GM18502 (cell line): ENCODE measurements at regions not wholly inside any gene's neighbourhood (a gene's known extent, or its start where the extent isn't known, plus 50 kb on each side); places are given as distances from the start of the nearest gene placed in this dataset.

Experiments
- ATAC-seq: cut with Tn5 transposase; IDR thresholded peaks from one replicate; pipeline ENCODE4 v1.9.1; 2021; ENCODE audit warnings: mild to moderate bottlenecking; ENCODE audit not compliant: unreplicated experiment, poor library complexity

DNA sequence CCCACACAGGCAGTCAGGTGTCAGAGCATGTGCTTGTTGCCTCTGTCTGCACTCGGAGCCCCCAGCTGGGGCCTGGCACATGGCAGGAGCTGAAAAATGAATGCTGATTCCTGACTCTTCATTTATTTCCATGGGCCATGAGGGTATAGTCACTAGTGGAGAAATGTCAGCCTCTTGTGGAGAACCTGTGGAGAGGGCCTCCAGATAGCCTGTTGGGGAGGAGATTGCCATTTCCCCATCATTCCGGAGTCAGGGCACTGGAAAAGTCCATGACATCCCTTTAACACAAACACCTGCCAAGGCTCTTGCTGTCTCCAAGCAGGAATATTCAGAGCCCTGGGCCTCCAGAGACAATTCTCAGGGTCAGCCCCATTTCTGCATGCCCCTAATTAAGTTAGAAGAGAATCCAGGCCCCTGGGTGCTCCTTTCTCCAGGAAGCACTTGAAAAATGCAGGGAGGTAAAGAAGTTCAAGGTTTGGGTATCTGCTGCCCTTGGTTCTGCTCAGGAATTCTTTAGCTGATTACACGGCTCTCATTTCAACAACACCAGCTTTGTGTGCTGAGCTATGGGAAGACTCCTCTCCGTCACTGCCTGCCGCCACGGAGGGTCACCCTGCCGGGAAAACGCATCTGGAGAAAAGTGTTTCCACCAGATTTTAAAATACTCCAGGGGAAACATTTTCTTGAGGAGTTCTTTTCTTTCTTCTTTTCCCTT, 311.3 kb downstream of the MYCN start:
- ATAC-seq = no peak

DNA sequence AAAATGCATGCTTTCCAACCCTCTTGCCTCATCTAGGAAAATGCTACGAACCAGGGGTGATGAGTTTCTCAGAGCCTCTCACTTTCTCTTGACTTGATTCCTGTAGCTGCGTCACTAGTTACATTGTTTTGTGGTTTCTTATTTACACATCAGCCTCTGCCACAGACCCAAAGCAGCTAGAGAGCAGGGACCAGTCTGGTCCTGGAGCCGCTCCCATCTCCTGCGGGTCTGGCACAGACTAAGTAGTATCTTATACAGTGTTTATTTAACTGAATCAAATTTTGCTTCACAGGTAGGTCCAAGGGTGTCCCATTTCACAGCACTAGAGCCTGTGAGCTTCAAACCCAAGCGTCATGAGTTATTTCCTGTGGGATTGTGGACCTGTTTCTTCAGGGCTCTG, 310.5 kb downstream of the MYCN start:
- ATAC-seq = no peak

DNA sequence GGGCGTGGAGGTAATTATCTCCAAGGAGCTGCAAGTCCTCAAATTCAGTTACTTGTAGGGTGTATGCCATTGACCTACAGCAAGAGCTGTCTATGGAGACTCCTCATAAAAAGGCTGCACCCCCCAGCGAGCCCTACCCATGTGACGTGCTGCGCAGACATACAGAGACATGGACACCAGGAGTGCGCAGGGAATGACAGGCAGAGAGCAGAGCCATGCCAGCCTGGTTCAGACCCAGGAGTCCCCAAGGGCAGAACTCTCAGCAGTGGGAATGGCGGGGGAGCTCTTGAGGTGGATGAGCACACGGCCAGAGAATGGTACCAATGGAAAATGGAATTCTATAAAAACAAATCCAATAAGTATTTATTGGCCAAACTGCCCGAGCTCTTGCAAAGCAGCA, 310.1 kb downstream of the MYCN start:
- ATAC-seq = no peak

DNA sequence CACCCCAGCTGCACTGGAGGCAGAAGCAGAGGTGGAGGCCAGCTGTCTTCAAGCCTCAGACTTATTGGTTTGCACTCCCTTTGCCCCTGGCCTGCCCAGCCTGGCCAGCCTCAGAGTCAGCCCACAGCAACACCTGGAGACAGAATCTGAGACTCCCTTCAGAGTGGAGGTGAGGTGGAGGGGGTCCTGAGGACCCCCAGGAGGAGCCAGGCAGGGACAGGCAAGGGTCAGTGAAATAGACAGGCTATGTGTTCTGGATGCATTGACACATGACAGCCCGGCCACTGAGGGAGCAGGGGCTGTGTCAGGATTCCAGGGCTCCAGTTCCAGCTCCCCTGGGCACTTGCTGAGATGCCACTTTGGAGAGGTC, 309.7 kb downstream of the MYCN start:
- no peak for ATAC-seq

DNA sequence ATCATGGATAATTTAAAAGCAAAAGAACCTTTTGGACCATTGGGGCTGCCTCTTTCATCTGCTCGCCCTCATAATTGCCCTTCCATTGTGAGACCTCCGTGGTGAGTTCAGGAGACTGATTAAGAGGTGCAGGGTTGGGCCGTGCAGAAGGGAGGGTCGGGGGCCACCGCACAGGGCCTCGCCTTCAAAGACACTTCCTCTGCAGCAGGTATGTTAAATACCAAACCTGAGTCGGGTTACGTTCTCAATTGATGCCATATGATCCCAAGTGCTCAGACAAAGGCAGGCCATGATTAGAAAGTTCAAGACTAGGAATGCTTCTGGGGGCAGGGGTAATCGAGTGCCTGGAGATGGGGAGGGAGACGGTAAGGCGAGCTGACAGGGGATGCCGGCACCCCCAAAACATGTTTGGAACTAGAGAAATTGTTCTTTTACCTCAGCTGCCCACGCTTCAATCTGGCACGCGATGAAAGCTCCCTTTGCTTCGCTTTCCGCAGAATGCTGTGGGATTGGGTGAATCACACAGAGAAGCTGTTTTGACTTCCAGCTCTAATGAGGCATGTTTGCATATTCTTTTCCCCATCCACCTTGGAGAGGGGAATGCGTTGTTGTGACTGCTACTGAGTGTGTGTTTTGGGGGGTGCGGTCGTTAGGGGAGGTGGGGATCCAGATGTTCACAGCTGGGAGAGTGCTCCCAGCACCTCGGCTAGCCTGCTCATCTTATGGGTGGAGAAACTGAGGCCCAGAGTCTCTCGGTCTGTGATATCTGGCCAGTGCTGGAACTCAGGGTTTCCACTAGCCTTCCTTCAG, 309.1 kb downstream of the MYCN start:
- no peak for ATAC-seq

DNA sequence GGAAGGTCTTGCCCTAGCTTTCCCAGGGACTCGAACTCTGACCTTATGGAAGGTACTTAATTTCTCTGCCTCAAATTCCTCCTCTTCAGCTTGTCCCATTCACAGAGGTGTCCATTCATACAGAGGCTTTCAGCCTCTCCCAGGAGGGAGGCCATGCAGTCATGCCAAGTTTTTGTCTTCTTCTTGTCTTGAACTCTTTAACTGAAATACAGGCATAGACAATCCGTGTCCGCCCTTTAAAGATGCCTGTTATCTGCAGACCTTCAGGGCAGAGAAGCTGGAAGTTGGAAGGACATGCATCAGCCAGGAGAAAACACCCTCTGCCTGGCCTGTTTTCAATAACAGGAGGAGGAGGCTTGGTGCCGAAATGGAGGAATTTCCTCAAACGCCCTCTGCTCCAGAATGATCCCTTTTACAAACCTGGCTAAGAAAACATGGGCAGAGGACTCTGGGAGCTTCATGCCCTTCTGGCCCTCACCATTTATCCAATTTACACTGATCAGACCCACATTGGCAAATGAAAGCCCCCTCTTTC, 308.3 kb downstream of the MYCN start:
- no peak for ATAC-seq

DNA sequence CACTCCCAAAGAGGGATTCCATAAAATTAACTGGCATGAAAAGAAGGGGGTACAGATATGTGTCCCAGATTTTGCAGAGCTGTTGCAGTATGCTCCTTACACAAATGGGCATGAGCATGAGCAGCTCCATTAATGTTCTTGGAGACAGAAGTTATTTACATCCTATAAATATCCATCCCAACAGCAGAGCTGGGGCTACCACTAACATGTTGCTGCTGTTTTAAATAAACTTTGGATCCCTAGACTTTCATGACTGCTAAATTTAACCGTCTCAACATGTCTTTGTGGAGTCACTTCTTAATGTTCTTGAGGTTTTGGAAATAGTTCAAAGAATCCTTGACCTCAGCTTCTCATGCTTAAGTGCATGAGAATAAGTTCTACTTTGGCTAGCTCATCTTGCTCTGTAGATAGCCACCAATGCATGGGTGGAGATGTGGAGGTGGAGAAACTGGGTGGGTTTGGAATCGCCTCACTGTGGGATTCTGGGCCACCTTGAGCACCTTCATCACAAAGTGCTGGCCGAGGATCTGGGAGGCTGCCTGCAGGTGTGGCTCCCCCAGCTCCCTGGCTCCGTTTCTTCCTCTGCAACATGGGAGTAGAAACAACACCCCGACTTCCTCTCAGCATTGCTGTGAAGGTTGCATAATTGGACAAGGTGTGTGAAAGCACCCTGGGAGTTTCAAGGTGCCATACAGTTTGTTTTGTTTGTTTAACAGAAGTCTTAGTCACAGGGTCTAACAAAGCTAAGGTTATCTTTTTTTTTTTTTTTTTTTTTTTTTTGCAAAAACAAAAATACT, 307.2 kb downstream of the MYCN start:
- ATAC-seq = no peak

DNA sequence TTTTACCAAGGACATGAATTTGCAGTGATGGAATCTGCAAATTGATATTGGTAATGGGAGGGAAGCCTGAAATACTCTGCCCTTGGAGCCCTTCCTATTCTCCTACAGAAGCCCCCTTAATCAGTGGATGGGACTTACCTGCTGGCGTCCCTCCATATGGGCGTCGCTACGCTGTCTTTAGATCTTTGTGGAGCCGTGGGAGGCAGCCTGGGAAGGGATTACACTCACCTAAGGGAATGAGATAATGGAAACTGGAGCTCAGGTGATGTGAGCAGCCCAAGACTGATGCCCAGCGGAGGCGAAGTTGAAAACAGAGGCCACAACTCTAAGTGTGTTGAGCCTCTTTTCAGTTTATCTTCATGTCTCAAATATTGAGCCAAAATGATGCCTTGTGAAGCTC, 306.6 kb downstream of the MYCN start:
- no peak for ATAC-seq

DNA sequence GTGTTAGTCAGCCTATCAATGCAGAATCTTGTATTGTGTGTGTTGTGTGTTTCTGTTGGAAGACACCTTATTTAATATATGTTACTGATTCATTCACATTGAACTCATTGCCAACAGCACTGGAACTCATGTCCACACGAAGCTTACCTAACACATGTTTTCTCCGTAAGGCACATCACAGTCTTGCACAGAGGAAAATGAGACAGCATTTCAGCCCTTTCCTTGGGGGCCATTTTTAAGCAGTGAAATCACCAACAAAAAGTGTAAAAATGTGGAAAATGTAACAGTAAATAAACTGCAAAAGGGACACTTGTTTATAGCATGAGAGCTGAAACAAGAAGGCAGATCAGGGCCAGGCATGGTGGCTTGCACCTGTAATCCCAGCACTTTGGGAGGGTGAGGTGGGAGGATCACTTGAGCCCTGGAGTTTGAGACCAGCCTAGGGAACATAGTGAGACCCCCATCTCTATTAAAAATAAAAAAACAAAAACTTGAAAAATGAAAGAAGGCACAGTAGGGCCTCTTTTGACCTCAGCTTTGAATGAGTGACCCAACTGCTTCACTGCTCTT, 306.0 kb downstream of the MYCN start:
- ATAC-seq = no peak

DNA sequence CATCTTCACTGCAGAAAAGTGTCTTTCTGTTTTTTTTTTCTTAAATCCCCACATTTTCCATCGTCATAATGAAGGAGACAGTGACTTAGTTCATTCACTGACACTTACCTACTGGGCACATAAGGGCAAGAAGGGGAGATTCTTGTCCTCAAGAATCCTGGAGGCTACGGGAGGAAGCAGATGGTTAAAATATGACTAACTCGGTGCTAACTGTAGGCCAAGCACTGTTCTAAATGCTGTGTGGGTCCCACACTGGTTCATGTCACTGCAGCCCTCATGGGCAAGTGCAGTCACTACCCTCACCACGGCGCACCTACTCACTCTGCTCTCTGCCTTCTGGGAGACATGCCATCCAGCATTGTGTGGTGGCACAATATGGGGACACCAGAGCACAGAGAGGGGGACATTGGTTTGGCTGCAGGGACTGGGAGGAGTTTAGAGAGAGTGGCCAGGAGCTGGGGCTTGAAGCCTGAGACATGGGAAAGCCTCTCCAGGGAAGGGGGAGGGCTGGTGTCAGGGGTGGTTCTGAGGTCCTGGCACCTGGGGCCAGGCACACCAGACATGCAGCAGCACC, 305.2 kb downstream of the MYCN start:
- ATAC-seq = no peak

DNA sequence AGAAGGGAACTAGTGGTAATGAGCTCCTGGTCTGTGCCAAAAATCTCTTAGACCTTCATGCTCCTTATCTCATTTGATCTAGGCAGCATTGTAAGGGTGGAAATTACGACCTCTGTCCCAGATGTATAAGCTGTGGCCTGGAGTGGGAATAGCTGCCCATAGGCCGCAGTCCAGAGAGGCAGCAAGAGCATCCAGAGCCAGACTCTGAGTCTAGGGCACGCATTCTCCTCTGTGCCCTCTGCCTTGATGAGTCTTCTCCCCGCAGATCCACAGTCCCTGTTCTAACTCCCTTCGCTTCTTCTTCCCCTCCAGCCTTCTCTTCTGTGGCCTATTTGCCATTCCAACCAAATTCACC, 304.6 kb downstream of the MYCN start:
- ATAC-seq = no peak

DNA sequence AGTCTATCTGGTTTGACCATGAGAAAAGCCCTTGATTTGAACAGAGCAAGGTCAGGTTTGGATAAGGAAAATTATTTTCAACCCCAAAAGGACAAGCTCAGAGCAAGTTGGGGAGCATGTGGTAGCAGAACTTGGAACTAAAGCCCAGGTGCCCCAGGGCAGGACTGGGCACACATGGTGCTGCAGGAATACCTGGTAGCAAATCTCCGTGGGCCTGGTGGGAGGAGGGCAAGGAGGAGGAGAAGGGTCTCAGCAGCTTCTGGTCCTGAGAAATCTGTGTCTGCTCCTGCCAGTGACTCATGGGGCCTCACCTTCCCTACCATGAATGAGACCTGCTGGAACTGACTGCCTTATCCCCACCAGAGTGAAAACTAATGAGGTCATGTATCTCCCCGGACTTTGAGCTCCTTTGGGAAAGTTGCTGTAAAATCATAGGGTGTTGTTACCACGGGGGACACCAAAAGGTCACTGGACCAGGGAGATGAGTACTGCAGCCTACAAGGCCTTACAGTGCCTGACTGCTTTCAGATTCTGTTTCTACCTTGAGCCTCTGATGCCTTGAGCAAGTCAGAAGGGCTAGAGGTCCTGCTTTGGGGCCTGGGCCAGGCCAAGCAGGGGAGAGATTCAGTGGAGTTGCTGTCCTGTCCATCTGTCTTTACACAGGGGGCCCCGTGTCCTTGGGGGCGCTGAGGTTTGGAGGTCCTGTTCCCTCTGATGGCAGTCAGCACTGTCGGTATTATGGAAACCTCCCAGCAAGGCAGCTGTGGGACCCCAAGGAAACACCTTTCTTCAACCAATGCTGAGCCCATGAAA, 304.0 kb downstream of the MYCN start:
- ATAC-seq = no peak

DNA sequence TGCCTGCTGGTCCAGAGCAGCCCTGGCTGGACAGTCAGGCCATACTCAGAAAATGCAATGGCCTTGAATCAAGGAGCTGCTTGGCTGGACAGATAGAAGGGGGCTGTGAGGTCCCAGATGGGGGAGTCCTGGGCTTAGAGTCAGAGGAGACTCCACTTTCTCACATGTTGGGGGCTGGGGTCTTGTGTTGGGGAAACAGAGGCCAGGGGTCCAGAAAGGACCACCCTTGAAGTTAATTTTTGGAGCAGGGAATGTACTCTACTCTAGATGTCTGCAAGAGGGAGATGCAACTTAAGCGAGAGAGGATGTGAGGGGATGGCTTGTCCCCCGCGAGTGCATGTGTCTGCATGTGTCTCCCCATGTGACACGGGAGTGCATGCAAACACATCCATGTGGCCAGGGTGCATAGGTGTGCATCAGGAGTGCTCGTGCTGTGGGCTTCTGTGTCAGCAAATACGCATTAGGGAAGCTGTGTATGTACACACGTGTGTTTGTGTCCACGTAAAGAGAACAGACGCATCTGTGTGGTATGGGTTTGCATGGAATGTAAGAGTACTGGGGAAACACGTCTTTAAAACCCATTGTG, 303.2 kb downstream of the MYCN start:
- ATAC-seq = no peak

DNA sequence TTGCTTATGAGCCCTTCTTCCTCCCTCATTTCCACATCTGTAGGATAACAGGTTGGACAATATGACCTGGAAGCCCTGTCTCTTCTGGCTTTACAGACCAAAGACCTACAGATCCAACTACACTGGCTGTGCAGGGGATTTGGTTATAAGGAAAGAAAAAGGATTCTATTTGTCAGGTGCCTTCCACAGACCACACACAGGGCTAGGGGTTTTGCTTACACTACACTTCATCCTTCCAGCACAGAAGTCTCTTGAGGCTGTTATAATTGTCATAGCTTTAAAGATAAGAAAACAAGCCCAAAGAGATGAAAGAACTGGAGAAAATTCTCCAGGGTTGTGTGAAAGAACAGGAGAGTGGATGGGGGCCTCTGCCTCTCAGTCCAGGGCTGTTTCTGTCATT, 302.6 kb downstream of the MYCN start:
- ATAC-seq = no peak

DNA sequence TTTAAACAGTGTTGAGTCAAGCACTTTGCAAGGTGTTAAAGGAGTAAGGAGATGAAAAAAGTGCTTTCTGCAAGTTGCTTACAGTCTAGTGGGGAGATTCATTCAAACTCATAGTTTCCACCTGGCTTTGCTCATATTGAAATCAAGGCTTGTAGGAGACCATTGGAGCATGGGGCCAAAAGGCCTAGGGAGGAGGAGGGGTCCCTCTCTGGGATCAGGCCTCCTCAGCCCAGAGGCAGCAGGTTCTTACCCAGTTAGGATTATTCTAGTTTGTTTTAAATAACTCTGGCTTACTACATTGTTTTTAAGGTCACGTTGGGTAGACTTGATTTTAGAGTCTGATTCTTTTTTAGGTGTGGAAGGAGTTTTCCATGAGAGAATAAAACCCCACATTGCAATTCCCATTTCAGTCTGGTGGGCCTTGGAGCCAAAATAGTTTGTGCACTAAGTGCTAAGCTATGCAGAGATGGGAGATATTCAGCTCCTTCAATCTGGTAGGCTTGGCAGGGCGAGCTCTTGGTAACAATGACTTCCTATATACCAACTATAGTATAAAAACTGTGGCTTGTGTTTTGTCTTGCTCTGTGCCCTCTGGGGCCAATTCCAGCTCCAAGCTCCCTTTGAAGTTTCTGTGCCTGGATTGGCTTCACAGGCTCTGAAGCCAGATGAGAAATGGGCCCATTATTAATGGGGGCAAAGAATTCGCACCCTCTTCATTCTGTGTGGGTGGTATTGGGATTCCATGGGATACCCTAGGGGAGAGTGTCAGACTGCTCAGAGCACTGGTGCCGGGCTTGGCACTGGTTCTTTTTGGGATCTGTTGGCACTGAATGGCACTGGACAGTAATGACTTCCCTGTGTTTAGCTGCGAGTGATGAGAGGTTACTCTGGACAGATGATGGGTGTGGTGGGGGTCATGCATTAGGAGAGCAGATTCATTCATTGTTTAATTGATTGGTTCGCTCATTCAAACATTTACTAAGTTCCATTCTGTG, 301.1 kb downstream of the MYCN start:
- no peak for ATAC-seq

DNA sequence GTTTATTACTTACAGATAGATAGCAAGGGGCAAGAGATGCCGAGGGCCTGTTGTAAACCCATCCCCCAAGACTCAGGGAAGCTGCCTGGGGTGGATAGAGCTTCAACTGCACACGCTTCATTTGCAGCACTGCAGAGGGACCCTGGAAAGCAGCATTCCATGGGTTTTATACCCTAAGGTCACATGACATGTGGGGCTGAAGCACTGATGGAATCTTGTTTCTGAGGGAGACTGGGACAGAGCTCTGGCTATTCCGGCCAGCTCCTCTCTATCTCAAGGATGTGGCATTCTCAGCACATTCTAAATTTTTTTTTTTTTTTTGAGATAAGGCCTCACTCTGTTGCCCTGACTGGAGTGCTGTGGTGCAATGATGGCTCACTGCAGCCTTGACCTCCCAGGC, 300.1 kb downstream of the MYCN start:
- no peak for ATAC-seq

DNA sequence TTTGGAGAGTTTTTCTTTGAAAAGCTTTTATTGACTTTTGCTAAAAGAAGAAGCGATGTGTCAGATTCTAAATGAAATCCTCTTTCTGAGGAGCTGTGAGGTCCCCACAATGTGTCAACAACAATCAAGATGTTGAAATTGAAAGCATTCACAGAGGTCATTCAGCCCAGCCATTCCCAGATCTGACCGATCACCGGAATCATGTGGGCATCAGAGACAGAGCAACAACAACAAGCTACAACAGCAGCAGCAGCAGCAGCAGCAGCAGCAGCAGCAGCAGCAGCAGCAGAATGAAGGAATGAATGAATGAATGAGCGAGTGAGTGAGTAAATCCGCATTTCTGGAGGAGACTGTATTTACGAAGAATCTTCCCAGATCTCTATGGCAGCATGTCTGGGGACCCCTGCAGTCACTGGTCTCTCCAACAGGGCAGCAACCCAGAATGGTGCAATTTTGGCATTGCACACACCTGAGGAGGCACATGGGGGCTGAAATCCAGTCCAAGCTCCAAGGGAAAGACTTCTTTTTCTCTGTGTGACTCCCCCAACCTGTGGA, 299.0 kb downstream of the MYCN start:
- no peak for ATAC-seq

DNA sequence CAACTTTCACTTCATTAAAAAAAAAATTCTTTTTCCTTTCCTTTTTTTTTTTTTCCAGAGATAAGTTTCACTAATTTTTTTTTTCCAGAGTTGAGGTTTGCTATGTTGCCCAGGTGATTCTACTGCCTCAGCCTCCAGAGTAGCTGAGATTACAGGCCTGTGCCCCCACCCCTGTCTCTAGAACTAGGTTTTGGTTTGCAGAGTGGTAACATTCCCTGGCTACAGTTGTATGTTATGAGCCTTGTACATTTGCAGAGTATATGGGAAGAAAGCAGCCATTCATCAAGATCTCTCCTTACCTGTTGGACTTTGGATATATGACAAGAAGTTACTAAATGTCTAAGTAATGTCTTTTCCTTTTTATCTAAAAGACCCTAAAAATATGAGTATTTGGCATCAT, 298.4 kb downstream of the MYCN start:
- ATAC-seq = no peak
